Activated CD4-positive, alpha-beta memory T cell treated with anti-CD3 and anti-CD28 coated beads, Interleukin-2, amount 10 ng/mL, durations not matched to agents 7 days and 5 days (primary cell): ENCODE measurements at regions not wholly inside any gene's neighbourhood (a gene's known extent, or its start where the extent isn't known, plus 50 kb on each side); places are given as distances from the start of the nearest gene placed in this dataset.
"Not testable (repeated sequence)": the region's sequence is repeated elsewhere in the genome, so short reads cannot be mapped to it uniquely, and the experiment has no call there.

Source experiments
- CTCF ChIA-PET: fragments of 350-600 bp; sonication (Branson Sonifier 250); formaldehyde crosslinking; loops from one replicate; lab custom pipeline; 2021; ENCODE audit warnings: antibody characterized with exemption, inconsistent platforms; lab: Charles Lee
- POLR2A ChIA-PET: fragments of 350-600 bp; sonication (Branson Sonifier 250); formaldehyde crosslinking; loops from one replicate; lab custom pipeline; 2021; ENCODE audit warnings: antibody characterized with exemption; lab: Charles Lee
- DNase-seq: peaks from one replicate; pipeline ENCODE4 v3.0.0-alpha.2; 2020
- H3K27ac Mint-ChIP-seq: one replicate; pipeline ENCODE4 v1.8.0; 2021; ENCODE audit warnings: mild to moderate bottlenecking, mixed read lengths
- H3K27me3 Mint-ChIP-seq: one replicate; pipeline ENCODE4 v1.8.0; 2021; ENCODE audit warnings: mixed read lengths
- H3K36me3 Mint-ChIP-seq: one replicate; pipeline ENCODE4 v1.8.0; 2021; ENCODE audit warnings: low read depth, mixed read lengths
- H3K4me1 Mint-ChIP-seq: one replicate; pipeline ENCODE4 v1.8.0; 2021; ENCODE audit warnings: mixed read lengths
- H3K4me3 Mint-ChIP-seq: one replicate; pipeline ENCODE4 v1.8.0; 2021; ENCODE audit warnings: mild to moderate bottlenecking, mixed read lengths
- H3K9me3 Mint-ChIP-seq: one replicate; pipeline ENCODE4 v1.8.0; 2021; ENCODE audit warnings: mixed read lengths

DNA sequence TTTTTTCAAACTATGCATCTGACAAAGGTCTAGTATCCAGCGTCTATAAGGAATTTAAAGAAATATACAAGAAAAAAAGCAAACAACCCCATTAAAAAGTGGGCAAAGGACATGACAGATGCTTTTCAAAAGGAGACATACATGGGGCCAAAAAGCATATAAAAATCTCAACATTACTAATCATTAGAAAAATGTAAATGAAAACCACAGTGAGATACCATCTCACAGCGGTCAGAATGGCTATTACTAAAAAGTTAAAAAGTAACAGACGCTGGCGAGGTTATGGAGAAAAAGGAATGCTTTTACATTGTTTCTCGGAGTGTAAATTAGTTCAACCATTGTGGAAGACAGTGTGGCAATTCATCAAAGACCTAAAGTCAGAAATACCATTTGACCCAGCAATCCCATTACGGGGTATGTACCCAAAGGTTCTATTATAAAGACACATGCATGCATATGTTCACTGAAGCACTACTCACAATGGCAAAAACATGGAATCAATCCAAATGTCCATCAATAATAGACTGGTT lies 643.1 kb upstream of the LRRTM1 start:
- POLR2A ChIA-PET, result no interaction called here
- Mint-ChIP-seq H3K27me3 (no peaks in the 10 kb centered on the region), H3K9me3 (peaks cover 16% of the 10 kb centered on the region), H3K36me3 (no peaks in the 10 kb centered on the region), H3K4me1 (no peaks in the 10 kb centered on the region), H3K27ac (no peak overlapping the region), H3K4me3 (no peak overlapping the region)
- CTCF ChIA-PET, result no interaction called here
- no peak for DNase-seq

DNA sequence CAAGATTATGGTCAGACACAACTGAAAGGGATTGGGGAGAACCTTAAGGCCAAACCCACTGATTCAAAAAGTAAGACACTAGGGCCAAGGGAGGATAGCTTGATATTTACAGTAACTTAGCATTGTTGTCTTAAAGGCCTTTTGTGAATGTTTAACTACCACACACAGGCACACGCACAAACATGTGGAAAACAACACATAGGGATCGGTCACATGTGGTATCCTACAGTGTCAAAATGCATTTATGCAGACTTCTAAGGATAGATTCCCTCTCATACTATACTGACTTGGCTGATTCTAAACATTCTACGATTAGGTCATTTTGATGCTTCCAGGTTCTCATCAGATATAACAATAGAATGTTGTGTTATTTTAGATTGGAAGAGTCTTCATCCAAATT lies 638.9 kb upstream of the LRRTM1 start:
- Mint-ChIP-seq H3K4me3 (no peak overlapping the region), H3K27me3 (no peaks in the 10 kb centered on the region), H3K36me3 (no peaks in the 10 kb centered on the region), H3K4me1 (no peaks in the 10 kb centered on the region), H3K27ac (no peak overlapping the region), H3K9me3 (peaks cover 22% of the 10 kb centered on the region)
- POLR2A ChIA-PET, result no interaction called here
- no peak for DNase-seq
- CTCF ChIA-PET, result no interaction called here

DNA sequence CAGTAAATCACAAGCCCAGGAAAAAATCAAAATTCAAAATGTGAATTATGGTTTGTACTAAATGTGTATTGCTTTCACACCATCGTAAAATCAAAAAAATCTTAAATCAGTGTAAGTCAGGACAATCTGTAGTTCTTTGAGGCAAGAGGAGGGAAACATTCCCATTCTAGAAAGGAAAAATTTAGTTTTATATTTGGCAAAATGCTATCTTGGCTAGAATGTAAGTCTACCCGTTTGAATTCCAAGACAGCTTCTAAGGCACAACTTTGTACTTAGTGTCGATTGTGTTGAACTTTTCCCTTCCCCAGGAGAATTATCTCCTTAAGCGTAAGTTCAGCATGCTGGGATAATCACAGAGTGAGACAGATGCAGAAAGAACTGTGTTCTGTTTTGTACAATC lies 638.2 kb upstream of the LRRTM1 start:
- POLR2A ChIA-PET, result no interaction called here
- Mint-ChIP-seq H3K27me3 (no peaks in the 10 kb centered on the region), H3K27ac (no peak overlapping the region), H3K9me3 (peaks cover 21% of the 10 kb centered on the region), H3K36me3 (no peaks in the 10 kb centered on the region), H3K4me1 (no peaks in the 10 kb centered on the region), H3K4me3 (no peak overlapping the region)
- CTCF ChIA-PET, result no interaction called here
- DNase-seq, result no peak

DNA sequence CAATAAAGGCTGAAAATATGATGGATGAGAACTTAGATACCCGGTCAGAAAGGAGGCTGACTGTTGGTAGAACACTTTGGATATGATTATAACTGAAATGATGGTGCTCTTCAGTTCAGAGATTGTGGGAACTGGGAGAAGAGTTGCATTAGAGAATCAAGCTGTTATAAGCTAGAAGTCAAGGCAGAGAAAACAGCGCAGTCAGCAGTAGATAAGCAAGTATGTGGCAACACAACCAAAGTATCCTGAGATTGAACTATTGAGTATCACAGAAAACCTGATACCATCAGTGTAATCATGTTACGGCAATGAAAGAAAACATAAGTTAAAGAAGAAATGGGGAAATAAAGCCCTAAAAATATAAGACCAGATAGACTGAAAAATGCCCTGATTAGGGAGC lies 633.9 kb upstream of the LRRTM1 start:
- CTCF ChIA-PET, result no interaction called here
- no peaks in the 10 kb centered on the region for H3K4me1 Mint-ChIP-seq
- POLR2A ChIA-PET, result no interaction called here
- H3K27me3 Mint-ChIP-seq, result no peaks in the 10 kb centered on the region
- H3K36me3 Mint-ChIP-seq, result no peaks in the 10 kb centered on the region
- H3K9me3 Mint-ChIP-seq, result peaks cover 22% of the 10 kb centered on the region
- H3K4me3 Mint-ChIP-seq, result no peak overlapping the region
- no peak for DNase-seq
- H3K27ac Mint-ChIP-seq, result no peak overlapping the region

DNA sequence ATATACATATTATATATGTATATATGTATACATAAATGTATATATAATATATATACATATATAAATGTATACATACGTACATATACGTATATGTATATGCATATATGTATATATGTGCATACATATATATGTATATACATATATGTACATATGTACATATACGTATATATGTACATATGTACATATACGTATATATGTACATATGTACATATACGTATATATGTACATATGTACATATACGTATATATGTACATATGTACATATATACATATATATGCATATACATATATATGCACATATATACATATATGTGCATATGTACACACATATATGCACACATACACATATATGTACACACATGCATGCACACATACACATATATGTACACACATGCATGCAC lies 627.3 kb upstream of the LRRTM1 start:
- H3K27me3 Mint-ChIP-seq, H3K4me3 Mint-ChIP-seq, H3K36me3 Mint-ChIP-seq, POLR2A ChIA-PET, CTCF ChIA-PET, H3K4me1 Mint-ChIP-seq, H3K27ac Mint-ChIP-seq, DNase-seq: not testable (repeated sequence)
- H3K9me3 Mint-ChIP-seq, result peaks cover 18% of the 10 kb centered on the region

DNA sequence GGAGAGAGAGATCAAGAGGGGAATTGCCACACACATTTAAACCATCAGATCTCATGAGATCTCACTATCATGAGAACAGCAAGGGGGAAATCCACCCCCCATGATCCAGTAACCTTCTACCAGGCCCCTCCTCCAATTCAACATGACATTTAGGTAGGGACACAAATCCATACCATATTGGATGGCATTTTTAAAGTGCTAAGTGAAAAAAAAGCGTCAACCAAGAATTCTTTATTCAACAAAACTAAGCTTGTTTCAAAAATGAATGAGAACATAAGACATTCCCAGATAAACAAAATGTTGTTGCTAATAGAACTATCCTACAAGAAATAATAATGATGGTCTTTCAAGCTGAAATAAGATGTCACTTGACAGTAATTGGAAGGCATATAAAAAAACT lies 626.2 kb upstream of the LRRTM1 start:
- no peaks in the 10 kb centered on the region for H3K27me3 Mint-ChIP-seq
- H3K27ac Mint-ChIP-seq, result no peak overlapping the region
- ChIA-PET POLR2A (no interaction called here), CTCF (no interaction called here)
- no peaks in the 10 kb centered on the region for H3K4me1 Mint-ChIP-seq
- no peak for DNase-seq
- H3K36me3 Mint-ChIP-seq, result no peaks in the 10 kb centered on the region
- peaks cover 19% of the 10 kb centered on the region for H3K9me3 Mint-ChIP-seq
- H3K4me3 Mint-ChIP-seq, result no peak overlapping the region

DNA sequence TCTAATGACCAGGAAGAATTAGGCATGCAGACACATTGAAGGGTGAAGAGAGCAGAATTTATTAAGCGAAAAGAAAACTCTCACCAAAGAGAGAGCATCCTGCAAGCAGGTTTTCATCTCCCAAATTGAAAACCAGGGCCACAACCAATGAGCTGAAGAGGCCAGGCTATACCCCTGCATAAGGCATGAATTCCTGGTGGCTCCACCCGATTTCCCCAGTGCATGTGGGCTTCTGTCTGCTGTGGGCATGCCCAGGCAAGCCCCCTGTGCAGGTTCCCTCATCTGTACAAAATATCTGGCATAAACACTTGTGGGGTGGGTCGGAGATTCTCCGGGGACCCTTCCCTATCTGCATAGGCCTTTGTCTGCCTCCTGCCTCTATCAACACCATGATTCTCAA lies 621.6 kb upstream of the LRRTM1 start:
- Mint-ChIP-seq H3K27ac (no peak overlapping the region), H3K27me3 (no peaks in the 10 kb centered on the region)
- CTCF ChIA-PET, result no interaction called here

DNA sequence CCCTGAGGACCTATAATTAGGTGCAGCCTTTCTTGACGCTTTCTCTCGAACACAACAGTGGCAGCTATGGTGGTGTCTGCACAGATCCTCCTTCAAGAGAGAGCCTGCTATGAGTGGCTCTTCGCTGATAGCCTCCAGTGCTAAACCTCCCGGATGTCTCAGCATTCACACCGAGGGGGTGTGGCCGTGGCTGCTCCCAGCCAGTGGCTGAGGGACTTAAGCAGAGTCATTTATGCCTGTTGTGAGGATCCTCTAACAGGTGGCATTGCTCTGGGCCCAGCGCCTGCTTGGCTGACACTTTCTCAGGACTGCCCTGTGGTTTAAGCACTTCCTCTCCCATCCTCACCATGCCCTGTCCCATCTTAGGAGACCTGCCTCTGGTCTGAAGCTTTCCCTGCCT lies 592.0 kb upstream of the LRRTM1 start:
- H3K4me1 Mint-ChIP-seq, result no peaks in the 10 kb centered on the region
- DNase-seq, result no peak
- H3K9me3 Mint-ChIP-seq, result peaks cover 9% of the 10 kb centered on the region
- no peak overlapping the region for H3K27ac Mint-ChIP-seq
- no peaks in the 10 kb centered on the region for H3K36me3 Mint-ChIP-seq
- CTCF ChIA-PET, result no interaction called here
- POLR2A ChIA-PET, result no interaction called here
- H3K27me3 Mint-ChIP-seq, result no peaks in the 10 kb centered on the region
- H3K4me3 Mint-ChIP-seq, result no peak overlapping the region

More for the DNA sequence above, 621.6 kb upstream of the LRRTM1 start:
- Mint-ChIP-seq H3K9me3 (peaks cover 25% of the 10 kb centered on the region), H3K4me3 (no peak overlapping the region), H3K4me1 (no peaks in the 10 kb centered on the region), H3K36me3 (no peaks in the 10 kb centered on the region)
- DNase-seq, result no peak
- POLR2A ChIA-PET, result no interaction called here

DNA sequence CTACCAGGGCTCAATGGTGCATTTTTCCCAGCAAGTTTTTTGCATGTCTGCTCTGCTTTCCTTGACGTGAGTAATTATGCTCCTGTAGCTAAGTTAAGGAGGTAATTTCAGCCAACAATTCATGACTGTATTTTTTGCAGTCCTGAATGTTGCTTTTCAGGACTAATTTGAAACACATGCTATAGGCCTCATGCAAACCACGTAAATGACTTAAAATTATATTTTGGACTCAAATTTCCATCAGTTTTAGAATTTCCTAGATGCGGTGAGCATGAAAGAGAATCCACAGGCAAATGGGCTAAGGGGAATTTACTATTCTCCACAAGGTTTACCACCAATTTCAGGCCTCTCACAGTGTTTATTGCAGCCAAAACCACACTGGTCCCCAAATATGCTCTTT lies 589.9 kb upstream of the LRRTM1 start:
- DNase-seq, result no peak
- H3K27ac Mint-ChIP-seq, result no peak overlapping the region
- POLR2A ChIA-PET, result no interaction called here
- no peak overlapping the region for H3K4me3 Mint-ChIP-seq
- peaks cover 11% of the 10 kb centered on the region for H3K9me3 Mint-ChIP-seq
- no peaks in the 10 kb centered on the region for H3K36me3 Mint-ChIP-seq
- CTCF ChIA-PET, result no interaction called here
- H3K4me1 Mint-ChIP-seq, result no peaks in the 10 kb centered on the region
- H3K27me3 Mint-ChIP-seq, result no peaks in the 10 kb centered on the region

DNA sequence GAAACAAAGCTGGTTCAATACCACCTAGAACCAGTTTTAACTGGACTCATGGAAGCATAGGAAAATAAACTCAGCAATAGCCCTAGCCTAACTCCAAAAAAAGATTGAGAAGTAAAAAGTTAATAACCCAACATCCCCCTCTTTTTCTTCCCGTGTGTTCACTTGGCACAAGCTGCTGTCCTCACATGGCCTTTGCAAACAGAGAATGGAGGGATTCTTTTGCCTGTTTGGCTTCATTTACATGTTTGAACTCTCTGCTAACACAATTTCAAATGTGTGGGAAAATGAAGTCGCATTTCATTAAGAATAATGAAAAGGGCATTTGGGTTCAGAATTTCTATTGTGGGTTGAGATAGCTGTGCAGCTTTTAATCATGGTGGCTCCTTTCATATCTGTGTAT lies 589.2 kb upstream of the LRRTM1 start:
- H3K9me3 Mint-ChIP-seq, result peaks cover 9% of the 10 kb centered on the region
- no peak for DNase-seq
- H3K27me3 Mint-ChIP-seq, result no peaks in the 10 kb centered on the region
- H3K27ac Mint-ChIP-seq, result no peak overlapping the region
- H3K4me1 Mint-ChIP-seq, result no peaks in the 10 kb centered on the region
- H3K36me3 Mint-ChIP-seq, result no peaks in the 10 kb centered on the region
- H3K4me3 Mint-ChIP-seq, result no peak overlapping the region
- CTCF ChIA-PET, result no interaction called here
- POLR2A ChIA-PET, result no interaction called here

DNA sequence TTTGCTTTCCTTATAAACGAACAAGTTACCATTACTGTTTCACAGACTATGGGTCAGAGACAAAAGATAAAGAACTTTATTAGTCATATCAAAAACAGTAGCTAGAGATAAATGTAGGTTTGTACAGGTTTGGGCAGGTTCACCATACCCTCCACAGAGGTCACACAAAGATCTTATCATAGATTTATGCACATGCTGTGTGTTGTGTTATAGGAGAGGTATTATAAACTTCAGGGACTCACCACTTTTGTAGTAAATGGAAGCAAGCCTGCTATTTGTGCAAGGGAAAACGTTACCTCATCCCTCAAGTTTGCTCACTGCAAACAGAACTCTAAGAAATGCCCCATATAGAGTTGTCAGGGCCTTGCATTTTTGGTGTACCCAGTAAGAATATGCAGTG lies 584.5 kb upstream of the LRRTM1 start:
- Mint-ChIP-seq H3K27ac (no peak overlapping the region), H3K36me3 (no peaks in the 10 kb centered on the region), H3K9me3 (peaks cover 11% of the 10 kb centered on the region), H3K4me3 (no peak overlapping the region), H3K4me1 (no peaks in the 10 kb centered on the region), H3K27me3 (no peaks in the 10 kb centered on the region)
- POLR2A ChIA-PET, result no interaction called here
- no peak for DNase-seq
- CTCF ChIA-PET, result no interaction called here

DNA sequence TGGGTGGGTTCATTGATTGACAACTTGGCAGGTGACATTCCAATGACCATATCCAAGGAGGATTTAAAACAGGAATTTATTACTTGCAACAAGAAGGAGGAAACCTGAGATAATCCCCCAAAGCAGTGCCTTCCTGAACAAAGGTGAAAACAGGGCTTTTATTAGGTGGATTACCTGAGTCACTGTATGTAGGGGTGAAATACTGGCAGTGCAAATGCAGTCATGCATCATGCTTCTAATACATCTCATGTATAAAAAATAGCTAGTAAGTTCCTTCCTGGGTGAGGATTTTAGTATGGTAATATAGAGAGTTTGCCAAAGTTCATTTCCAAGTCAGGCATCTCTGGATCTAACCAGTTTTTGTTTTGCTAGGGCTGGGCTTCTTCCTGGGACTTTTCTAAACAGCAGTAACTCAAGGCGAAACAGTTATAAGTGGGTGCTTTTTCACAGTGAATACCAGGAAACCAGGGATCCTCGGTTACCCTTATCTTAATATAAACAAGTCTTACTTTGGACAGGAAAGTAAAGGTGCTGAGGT lies 583.4 kb upstream of the LRRTM1 start:
- Mint-ChIP-seq H3K9me3 (peaks cover 14% of the 10 kb centered on the region), H3K4me1 (no peaks in the 10 kb centered on the region), H3K4me3 (no peak overlapping the region), H3K27me3 (no peaks in the 10 kb centered on the region), H3K27ac (no peak overlapping the region), H3K36me3 (no peaks in the 10 kb centered on the region)
- DNase-seq, result no peak
- POLR2A ChIA-PET, result no interaction called here
- CTCF ChIA-PET, result no interaction called here

DNA sequence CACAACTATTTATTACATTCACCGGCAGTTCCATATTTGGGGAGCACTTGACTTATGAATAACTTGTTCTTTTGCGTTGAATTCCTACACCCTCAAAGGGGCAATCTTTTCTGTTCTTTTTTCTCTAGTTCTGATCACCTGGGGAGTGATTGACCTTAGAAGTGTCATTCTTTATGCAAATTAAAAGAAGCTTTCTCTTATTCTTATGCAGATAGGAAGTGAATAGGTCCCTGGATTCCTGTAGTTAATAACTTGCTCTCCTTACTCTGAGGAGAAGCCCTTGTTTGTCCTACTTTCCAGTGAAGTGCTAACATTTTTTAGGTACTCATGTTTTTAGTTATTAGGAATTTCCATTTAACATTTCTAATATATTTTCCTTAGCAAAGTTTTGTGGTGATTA lies 569.8 kb upstream of the LRRTM1 start:
- Mint-ChIP-seq H3K9me3 (peaks cover 17% of the 10 kb centered on the region), H3K27ac (no peak overlapping the region), H3K36me3 (no peaks in the 10 kb centered on the region), H3K4me1 (no peaks in the 10 kb centered on the region), H3K27me3 (no peaks in the 10 kb centered on the region), H3K4me3 (no peak overlapping the region)
- DNase-seq, result no peak
- CTCF ChIA-PET, result no interaction called here
- POLR2A ChIA-PET, result no interaction called here

DNA sequence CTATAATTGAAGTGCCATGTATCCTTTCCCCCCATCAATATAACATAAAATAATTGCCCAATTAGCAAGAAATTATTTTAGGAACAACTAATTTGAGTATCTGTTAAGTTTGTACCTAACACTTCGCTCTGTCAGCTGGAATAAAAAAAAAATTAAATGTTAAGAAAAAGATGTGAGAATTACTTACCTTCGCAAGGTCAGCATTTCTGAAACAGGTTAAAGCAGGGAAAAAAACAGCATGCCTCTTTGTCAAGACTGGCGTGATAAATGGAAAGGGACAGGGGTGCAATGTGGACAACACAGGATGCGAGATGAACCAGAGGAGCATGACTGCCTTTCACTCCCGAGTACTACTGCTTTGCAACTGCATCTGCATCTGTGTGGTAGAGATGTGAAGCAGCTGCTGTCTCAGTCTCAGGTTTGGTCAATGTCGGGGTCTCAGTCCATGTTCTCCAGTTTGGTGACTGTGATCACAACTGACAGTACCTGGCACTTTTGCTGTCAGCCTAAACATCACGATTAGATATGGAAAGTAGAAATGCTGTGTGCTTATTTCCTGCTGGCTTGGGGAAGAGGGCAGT lies 565.4 kb upstream of the LRRTM1 start:
- no peaks in the 10 kb centered on the region for H3K27me3 Mint-ChIP-seq
- H3K4me1 Mint-ChIP-seq, result no peaks in the 10 kb centered on the region
- H3K4me3 Mint-ChIP-seq, result no peak overlapping the region
- no peaks in the 10 kb centered on the region for H3K9me3 Mint-ChIP-seq
- POLR2A ChIA-PET, result no interaction called here
- no peak overlapping the region for H3K27ac Mint-ChIP-seq
- DNase-seq, result no peak
- CTCF ChIA-PET, result no interaction called here
- no peaks in the 10 kb centered on the region for H3K36me3 Mint-ChIP-seq
